Breast epithelium (tissue), 4 donors: ENCODE measurements at regions not wholly inside any gene's neighbourhood (a gene's known extent, or its start where the extent isn't known, plus 50 kb on each side); places are given as distances from the start of the nearest gene placed in this dataset.

Experiments
- DNase-seq, 2 donors: peaks; one replicate each; pipeline ENCODE4 v3.0.0-alpha.2; 2019; ENCODE audit warnings: low spot score in 2 of 2
- H3K27ac ChIP-seq, 2 donors: fragments of 200-600 bp; sonication (generic) in 1 of 2; one replicate each; pipeline ENCODE4 v1.5.1; 2016 to 2019; ENCODE audit warnings: mild to moderate bottlenecking in 1 of 2
- H3K27me3 ChIP-seq, 2 donors: fragments of 200-600 bp; sonication (generic) in 1 of 2; one replicate each; pipeline versions ENCODE4 v1.5.1 to v1.6.0; 2017 to 2019; ENCODE audit warnings: control low read depth in 1 of 2, mild to moderate bottlenecking in 1 of 2
- H3K36me3 ChIP-seq: fragments of 200-600 bp; one replicate; pipeline ENCODE4 v1.5.1; 2019
- H3K4me1 ChIP-seq, 2 donors: fragments of 200-600 bp; sonication (generic); one replicate each; pipeline ENCODE4 v1.5.1; 2016 to 2019; ENCODE audit warnings: control low read depth in 1 of 2
- H3K4me3 ChIP-seq, 3 donors: fragments of 200-600 bp; sonication (generic); 1 replicate in 2 of 3; 2 replicates in 1 of 3; pipeline ENCODE4 v1.5.1; 2016 to 2019; ENCODE audit warnings: mild to moderate bottlenecking in 3 of 3, moderate library complexity in 2 of 3
- H3K9me3 ChIP-seq, 2 donors: fragments of 200-600 bp; sonication (generic) in 1 of 2; one replicate each; pipeline ENCODE4 v1.5.1; 2016 to 2019; ENCODE audit warnings: control low read depth in 1 of 2
- POLR2A ChIP-seq: fragments of 450-650 bp; IDR thresholded peaks from one replicate; pipeline ENCODE4 v1.6.1; 2016; ENCODE audit warnings: antibody characterized with exemption, mild to moderate bottlenecking, moderate library complexity
- POLR2AphosphoS5 ChIP-seq, 3 donors: sonication (generic); formaldehyde crosslinking; IDR thresholded peaks; one replicate each; pipeline ENCODE4 v1.6.1; 2017; ENCODE audit warnings: antibody characterized with exemption in 3 of 3
- intact Hi-C: fragments of 100-400 bp; cut with DNase I; formaldehyde crosslinking; loops from one replicate; pipeline ENCODE4 v1.15.1; 2023; ENCODE audit warnings: low total_unique reads
- TF ChIP-seq, protein P1 (sequence below), 3 donors: fragments of 450-650 bp; IDR thresholded peaks; one replicate each; pipeline ENCODE4 v1.5.1; 2016 to 2017; ENCODE audit warnings: antibody characterized with exemption in 3 of 3, mild to moderate bottlenecking in 3 of 3, moderate library complexity in 3 of 3

DNA sequence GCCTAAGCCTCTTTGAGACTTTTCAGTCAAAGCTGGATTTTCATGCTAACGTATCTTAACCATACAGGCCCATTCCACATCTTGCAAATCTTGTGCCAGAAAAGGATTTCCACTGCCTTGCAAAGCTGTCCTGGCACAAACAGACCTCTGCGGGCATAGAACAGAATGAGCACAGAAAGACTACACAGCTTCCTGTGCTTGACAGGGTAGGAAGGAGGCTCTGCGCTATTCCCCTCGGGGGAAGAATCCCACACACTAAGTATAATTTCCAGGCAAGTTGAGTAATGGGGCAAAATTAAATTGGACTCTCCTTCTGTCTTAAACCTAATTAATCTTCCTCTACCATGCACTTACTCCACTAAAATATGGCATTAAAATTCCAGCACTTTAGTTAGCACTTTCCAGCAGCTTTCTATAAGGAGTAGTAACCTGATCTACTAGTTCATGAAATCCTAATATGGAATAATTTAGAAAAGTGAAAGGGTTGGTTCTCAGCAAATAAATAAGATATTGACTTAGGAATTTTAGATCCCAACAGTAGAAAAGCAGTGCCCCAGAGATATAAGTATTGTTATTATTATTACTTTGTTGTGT is 532.1 kb upstream of the JAG1 start:
- intact Hi-C loops: no loop called here
- TF ChIP-seq POLR2AphosphoS5 (IDR thresholded peaks at IDR 0.05) (no peak), POLR2A (no peak)
- TF ChIP-seq, protein P1, sequence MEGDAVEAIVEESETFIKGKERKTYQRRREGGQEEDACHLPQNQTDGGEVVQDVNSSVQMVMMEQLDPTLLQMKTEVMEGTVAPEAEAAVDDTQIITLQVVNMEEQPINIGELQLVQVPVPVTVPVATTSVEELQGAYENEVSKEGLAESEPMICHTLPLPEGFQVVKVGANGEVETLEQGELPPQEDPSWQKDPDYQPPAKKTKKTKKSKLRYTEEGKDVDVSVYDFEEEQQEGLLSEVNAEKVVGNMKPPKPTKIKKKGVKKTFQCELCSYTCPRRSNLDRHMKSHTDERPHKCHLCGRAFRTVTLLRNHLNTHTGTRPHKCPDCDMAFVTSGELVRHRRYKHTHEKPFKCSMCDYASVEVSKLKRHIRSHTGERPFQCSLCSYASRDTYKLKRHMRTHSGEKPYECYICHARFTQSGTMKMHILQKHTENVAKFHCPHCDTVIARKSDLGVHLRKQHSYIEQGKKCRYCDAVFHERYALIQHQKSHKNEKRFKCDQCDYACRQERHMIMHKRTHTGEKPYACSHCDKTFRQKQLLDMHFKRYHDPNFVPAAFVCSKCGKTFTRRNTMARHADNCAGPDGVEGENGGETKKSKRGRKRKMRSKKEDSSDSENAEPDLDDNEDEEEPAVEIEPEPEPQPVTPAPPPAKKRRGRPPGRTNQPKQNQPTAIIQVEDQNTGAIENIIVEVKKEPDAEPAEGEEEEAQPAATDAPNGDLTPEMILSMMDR (IDR thresholded peaks at IDR 0.05): no peak
- DNase-seq: no peak
- no peaks in the 10 kb centered on the region for H3K36me3 ChIP-seq
- H3K4me1 ChIP-seq: no peaks in the 10 kb centered on the region
- no peaks in the 10 kb centered on the region for H3K9me3 ChIP-seq
- H3K4me3 ChIP-seq: no peak overlapping the region
- H3K27me3 ChIP-seq: no peaks in the 10 kb centered on the region
- H3K27ac ChIP-seq: no peak overlapping the region

- intact Hi-C loops: no loop called here
- DNase-seq: no peak
- no peak overlapping the region for H3K27ac ChIP-seq
- H3K9me3 ChIP-seq: no peaks in the 10 kb centered on the region
- no peaks in the 10 kb centered on the region for H3K4me1 ChIP-seq
- no peak for TF ChIP-seq POLR2AphosphoS5 (IDR thresholded peaks at IDR 0.05)
- no peak for TF ChIP-seq POLR2A
- TF ChIP-seq, protein P1 (IDR thresholded peaks at IDR 0.05): no peak
- H3K4me3 ChIP-seq: no peak overlapping the region
- no peaks in the 10 kb centered on the region for H3K36me3 ChIP-seq
- H3K27me3 ChIP-seq: no peaks in the 10 kb centered on the region
These were observed 534.1 kb upstream of the JAG1 start for GRCh38 chr20:11207749-11208502.

GRCh38 chr20:11210611-11211010 is 536.8 kb upstream of the JAG1 start:
- DNase-seq: no peak
- intact Hi-C loops: no loop called here
- no peak for TF ChIP-seq POLR2A
- TF ChIP-seq, protein P1 (IDR thresholded peaks at IDR 0.05): no peak
- TF ChIP-seq POLR2AphosphoS5 (IDR thresholded peaks at IDR 0.05): no peak

DNA sequence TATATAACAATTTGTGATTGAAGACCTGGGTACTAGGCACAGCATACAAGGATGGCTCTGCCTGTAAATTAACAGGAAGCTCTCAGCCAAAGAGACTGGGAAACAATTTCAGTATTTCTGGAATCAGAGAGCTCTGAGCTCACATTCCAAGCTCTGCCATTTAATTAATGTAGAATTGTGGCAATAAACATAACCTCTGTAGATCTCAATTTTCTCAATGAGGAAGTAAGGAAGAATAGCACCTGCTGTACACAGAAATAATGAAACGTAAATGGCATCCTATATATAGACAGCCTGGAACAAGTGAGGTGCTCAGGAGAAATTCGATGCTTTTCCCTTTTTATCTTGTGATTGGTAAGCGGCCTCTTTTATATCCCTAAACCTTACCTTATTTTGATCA is 538.5 kb upstream of the JAG1 start:
- no peaks in the 10 kb centered on the region for H3K36me3 ChIP-seq
- H3K27me3 ChIP-seq: no peaks in the 10 kb centered on the region
- H3K27ac ChIP-seq: no peak overlapping the region
- intact Hi-C loops: no loop called here
- TF ChIP-seq POLR2A: no peak
- TF ChIP-seq, protein P1 (IDR thresholded peaks at IDR 0.05): no peak
- no peak for TF ChIP-seq POLR2AphosphoS5 (IDR thresholded peaks at IDR 0.05)
- no peak overlapping the region for H3K4me3 ChIP-seq
- H3K9me3 ChIP-seq: no peaks in the 10 kb centered on the region
- H3K4me1 ChIP-seq: no peaks in the 10 kb centered on the region
- DNase-seq: no peak

More at GRCh38 chr20:11210611-11211010, 536.8 kb upstream of the JAG1 start:
- H3K27ac ChIP-seq: no peak overlapping the region
- H3K4me3 ChIP-seq: no peak overlapping the region
- H3K36me3 ChIP-seq: no peaks in the 10 kb centered on the region
- H3K4me1 ChIP-seq: no peaks in the 10 kb centered on the region
- H3K9me3 ChIP-seq: no peaks in the 10 kb centered on the region
- H3K27me3 ChIP-seq: no peaks in the 10 kb centered on the region

DNA sequence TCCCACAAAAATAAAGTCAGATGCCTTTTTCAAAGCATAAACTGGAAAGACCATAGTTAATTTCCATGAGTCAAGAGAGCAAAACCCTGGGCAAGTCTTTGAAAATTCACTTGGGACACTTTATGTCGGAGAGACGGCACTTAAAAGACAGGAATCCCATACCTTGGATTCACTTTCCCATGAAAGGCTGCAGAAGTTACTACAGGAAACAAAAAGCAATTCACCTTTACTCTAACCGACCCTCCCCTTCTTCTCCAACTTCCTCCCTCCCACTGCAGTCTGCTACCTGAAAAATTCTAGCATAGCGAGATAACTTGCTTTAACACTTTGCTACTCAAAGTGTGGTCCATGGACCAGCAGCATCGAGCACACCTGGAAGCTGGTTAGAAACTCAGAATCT is 539.1 kb upstream of the JAG1 start:
- H3K4me3 ChIP-seq: no peak overlapping the region
- intact Hi-C loops: no loop called here
- TF ChIP-seq POLR2A: no peak
- TF ChIP-seq POLR2AphosphoS5 (IDR thresholded peaks at IDR 0.05): no peak
- TF ChIP-seq, protein P1 (IDR thresholded peaks at IDR 0.05): no peak
- H3K9me3 ChIP-seq: no peaks in the 10 kb centered on the region
- no peak for DNase-seq
- no peak overlapping the region for H3K27ac ChIP-seq
- H3K27me3 ChIP-seq: no peaks in the 10 kb centered on the region
- H3K36me3 ChIP-seq: no peaks in the 10 kb centered on the region
- no peaks in the 10 kb centered on the region for H3K4me1 ChIP-seq
